Stomach (tissue), 8 donors: ENCODE measurements at regions not wholly inside any gene's neighbourhood (a gene's known extent, or its start where the extent isn't known, plus 50 kb on each side); places are given as distances from the start of the nearest gene placed in this dataset.

Experiments used
- DNase-seq, 2 donors: peaks; one replicate each; pipeline versions ENCODE4 v3.0.0 to v3.0.0-alpha.2; 2013 to 2019
- H3K27ac ChIP-seq, 5 donors: fragments of 200-600 bp in 4 of 5; sonication (generic) in 4 of 5; one replicate each; pipeline ENCODE4 v1.5.1; 2013 to 2019; ENCODE audit warnings: mild to moderate bottlenecking in 1 of 5, moderate library complexity in 1 of 5
- H3K27me3 ChIP-seq, 3 donors: fragments of 200-600 bp; sonication (generic); one replicate each; pipeline ENCODE4 v1.5.1; 2017 to 2019; ENCODE audit warnings: mixed run types in 1 of 3
- H3K36me3 ChIP-seq, 4 donors: fragments of 200-600 bp; sonication (generic); 1 replicate in 3 of 4; 2 replicates in 1 of 4; pipeline ENCODE4 v1.5.1; 2016 to 2019
- H3K4me1 ChIP-seq, 4 donors: fragments of 200-600 bp; sonication (generic); one replicate each; pipeline ENCODE4 v1.5.1; 2016 to 2019
- H3K4me3 ChIP-seq, 4 donors: fragments of 200-600 bp; sonication (generic) in 3 of 4; one replicate each; pipeline ENCODE4 v1.5.1; 2016 to 2019; ENCODE audit warnings: mild to moderate bottlenecking in 1 of 4
- H3K9me3 ChIP-seq, 4 donors: fragments of 200-600 bp; sonication (generic); one replicate each; pipeline ENCODE4 v1.5.1; 2016 to 2019
- EP300 ChIP-seq: sonication (generic); formaldehyde crosslinking; IDR thresholded peaks from one replicate; pipeline ENCODE4 v1.6.1; 2017; ENCODE audit warnings: antibody characterized with exemption
- POLR2A ChIP-seq, 4 donors: fragments of 450-650 bp; IDR thresholded peaks; one replicate each; pipeline ENCODE4 v1.6.1; 2016; ENCODE audit warnings: antibody characterized with exemption in 4 of 4, control low read depth in 2 of 4, mild to moderate bottlenecking in 1 of 4, moderate library complexity in 1 of 4
- POLR2AphosphoS5 ChIP-seq, 3 donors: sonication (generic); formaldehyde crosslinking; IDR thresholded peaks; one replicate each; pipeline ENCODE4 v1.6.1; 2016; ENCODE audit warnings: antibody characterized with exemption in 3 of 3
- WGBS, 5 donors: extraction: QIAGEN DNeasy Blood & Tissue Kit in 3 of 5; methylation state at CpG; one replicate each; pipeline versions ENCODE4 v1.1.5 to v1.1.7; 2013 to 2018; 5-methylcytosine and 5-hydroxymethylcytosine counted together
- intact Hi-C: fragments of 100-400 bp; cut with DNase I; formaldehyde crosslinking; loops from one replicate; pipeline ENCODE4 v1.15.1; 2023; ENCODE audit warnings: low total_unique reads
- TF ChIP-seq, protein P1 (sequence below), 7 experiments: fragments of 450-650 bp in 4 of 7; fragments of 200-600 bp in 3 of 7; sonication (generic) in 3 of 7; IDR thresholded peaks; one replicate each; pipeline ENCODE4 v1.5.1; 2016 to 2019; ENCODE audit warnings: antibody characterized with exemption in 7 of 7, control low read depth in 2 of 7, mild to moderate bottlenecking in 1 of 7
- donor health status: healthy with polysubstance abuse.
- donor health status: Bipolar disorder and iron deficiency.
- donor health status: healthy.

DNA sequence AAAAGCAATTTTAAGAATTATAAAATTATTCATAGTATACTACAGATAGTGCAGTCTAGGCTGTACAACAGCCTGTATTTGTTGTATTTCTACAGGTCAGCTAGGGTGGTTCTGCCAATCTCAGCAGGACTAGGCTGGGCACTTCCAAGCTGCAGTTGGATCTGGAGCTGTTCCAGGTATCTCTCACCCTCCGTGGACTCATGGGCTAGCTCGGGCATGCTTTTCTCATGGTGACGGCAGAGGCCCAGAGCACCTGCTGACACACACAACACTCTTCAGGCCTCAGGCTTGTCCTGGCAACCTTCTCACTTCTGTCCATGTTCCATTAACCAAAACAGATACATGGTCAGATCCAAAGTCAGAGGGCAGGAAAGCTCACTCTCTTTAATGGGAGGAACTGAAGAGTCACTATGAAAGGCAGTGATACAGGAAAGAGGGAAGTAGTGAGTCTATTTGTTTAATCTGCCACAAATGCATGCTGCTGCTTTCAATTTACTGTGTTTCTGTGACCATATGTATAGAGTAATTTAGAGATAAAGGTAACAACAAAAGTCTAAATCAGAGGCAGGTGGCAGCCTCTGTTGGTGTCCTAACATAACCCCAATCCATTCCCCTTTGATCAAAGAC is 462.4 kb upstream of the ACVR2A start:
- intact Hi-C loops: no loop called here
- no peak overlapping the region for H3K27ac ChIP-seq
- peak in 1 of 2 donors; percentile 23 for DNase-seq
- H3K4me3 ChIP-seq: no peak overlapping the region
- no peaks in the 10 kb centered on the region for H3K36me3 ChIP-seq
- TF ChIP-seq POLR2A (IDR thresholded peaks at IDR 0.05) (no peak), EP300 (no peak), POLR2AphosphoS5 (IDR thresholded peaks at IDR 0.05) (no peak)
- TF ChIP-seq, protein P1, sequence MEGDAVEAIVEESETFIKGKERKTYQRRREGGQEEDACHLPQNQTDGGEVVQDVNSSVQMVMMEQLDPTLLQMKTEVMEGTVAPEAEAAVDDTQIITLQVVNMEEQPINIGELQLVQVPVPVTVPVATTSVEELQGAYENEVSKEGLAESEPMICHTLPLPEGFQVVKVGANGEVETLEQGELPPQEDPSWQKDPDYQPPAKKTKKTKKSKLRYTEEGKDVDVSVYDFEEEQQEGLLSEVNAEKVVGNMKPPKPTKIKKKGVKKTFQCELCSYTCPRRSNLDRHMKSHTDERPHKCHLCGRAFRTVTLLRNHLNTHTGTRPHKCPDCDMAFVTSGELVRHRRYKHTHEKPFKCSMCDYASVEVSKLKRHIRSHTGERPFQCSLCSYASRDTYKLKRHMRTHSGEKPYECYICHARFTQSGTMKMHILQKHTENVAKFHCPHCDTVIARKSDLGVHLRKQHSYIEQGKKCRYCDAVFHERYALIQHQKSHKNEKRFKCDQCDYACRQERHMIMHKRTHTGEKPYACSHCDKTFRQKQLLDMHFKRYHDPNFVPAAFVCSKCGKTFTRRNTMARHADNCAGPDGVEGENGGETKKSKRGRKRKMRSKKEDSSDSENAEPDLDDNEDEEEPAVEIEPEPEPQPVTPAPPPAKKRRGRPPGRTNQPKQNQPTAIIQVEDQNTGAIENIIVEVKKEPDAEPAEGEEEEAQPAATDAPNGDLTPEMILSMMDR (IDR thresholded peaks at IDR 0.05): no peak
- no peaks in the 10 kb centered on the region for H3K9me3 ChIP-seq
- WGBS, 5 donors: 41 to 60% (median 49%) methylated on average over 3 of the region's 3 CpGs
- H3K27me3 ChIP-seq: no peaks in the 10 kb centered on the region
- no peaks in the 10 kb centered on the region for H3K4me1 ChIP-seq

DNA sequence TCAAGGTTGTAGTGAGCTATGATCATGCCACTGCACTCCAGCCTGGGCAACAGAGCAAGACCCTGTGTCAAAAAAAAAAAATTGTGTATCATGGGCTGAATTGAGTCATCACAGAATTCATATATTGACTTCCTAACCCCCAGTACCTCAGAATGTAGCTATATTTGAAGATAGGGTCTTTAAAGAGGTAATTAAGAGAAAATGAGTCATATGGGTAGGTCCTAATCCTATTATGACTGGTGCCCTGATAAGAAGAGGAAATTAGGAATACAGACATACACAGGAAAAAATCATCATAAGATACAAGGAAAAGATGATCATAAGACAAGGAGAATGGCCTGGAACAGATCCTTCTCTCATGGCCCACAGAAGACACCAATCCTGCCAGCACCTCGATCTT is 466.4 kb upstream of the ACVR2A start:
- WGBS, 5 donors: 81 to 92% (median 88%) methylated on average over 1 of the region's 1 CpG
- intact Hi-C loops: no loop called here

DNA sequence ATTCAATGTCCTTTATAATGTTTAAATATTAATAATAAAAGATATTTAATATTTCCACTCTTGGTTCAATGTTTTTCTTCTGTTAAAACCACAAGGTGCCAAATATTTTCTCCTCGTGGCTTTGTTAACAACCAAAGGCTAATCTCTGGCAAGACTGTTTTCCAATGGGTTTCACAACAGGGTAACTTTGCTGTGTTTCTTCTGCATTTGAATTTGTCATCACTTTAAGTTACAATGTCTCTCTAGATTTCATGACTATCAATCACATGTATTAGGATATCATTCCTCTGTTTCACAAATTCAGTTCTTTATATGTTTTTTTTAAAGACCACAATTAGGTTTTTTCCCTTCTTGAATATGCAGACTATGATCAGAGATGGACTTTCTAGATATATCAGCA is 469.8 kb upstream of the ACVR2A start:
- no peak for TF ChIP-seq POLR2A (IDR thresholded peaks at IDR 0.05)
- TF ChIP-seq EP300: no peak
- DNase-seq: no peak
- Histone ChIP-seq H3K4me1 (peaks cover 0 to 13% (median 2%) of the 10 kb centered on the region in 4 donors), H3K27ac (no peak overlapping the region), H3K4me3 (no peak overlapping the region), H3K36me3 (no peaks in the 10 kb centered on the region), H3K27me3 (no peaks in the 10 kb centered on the region), H3K9me3 (no peaks in the 10 kb centered on the region)
- intact Hi-C loops: no loop called here
- 21 to 56% (median 23%) methylated on average over 1 of the region's 1 CpG for WGBS, 5 donors

More for the DNA sequence above, 466.4 kb upstream of the ACVR2A start:
- DNase-seq: no peak
- Histone ChIP-seq H3K4me1 (peaks cover 0 to 12% (median 2%) of the 10 kb centered on the region in 4 donors), H3K27me3 (no peaks in the 10 kb centered on the region), H3K36me3 (no peaks in the 10 kb centered on the region), H3K4me3 (no peak overlapping the region), H3K9me3 (no peaks in the 10 kb centered on the region), H3K27ac (no peak overlapping the region)
- TF ChIP-seq POLR2A (IDR thresholded peaks at IDR 0.05): no peak
- TF ChIP-seq POLR2AphosphoS5 (IDR thresholded peaks at IDR 0.05): no peak
- TF ChIP-seq, protein P1 (IDR thresholded peaks at IDR 0.05): no peak
- no peak for TF ChIP-seq EP300

DNA sequence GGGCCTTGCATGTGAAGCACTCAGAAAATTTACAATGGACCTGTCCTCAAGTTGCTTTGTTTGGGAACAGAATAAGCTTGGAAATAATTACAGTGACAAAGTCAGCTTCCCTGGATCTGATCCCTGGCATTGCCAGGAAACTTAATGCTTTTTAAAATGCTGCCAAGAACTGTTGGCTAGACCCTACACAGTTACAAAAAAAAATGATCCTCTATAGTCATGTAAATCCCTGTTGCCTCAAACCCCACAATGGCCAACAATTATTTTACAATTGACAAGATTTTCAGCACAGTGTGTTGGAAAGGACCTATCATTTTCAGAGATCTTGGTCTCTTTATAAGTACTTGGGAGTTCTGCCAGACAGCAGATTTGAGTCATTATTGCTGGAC is 470.4 kb upstream of the ACVR2A start:
- Histone ChIP-seq H3K9me3 (no peaks in the 10 kb centered on the region), H3K4me3 (no peak overlapping the region), H3K36me3 (no peaks in the 10 kb centered on the region), H3K27me3 (no peaks in the 10 kb centered on the region), H3K4me1 (peaks cover 0 to 13% (median 2%) of the 10 kb centered on the region in 4 donors), H3K27ac (no peak overlapping the region)
- intact Hi-C loops: no loop called here
- TF ChIP-seq, protein P1 (IDR thresholded peaks at IDR 0.05): no peak
- TF ChIP-seq EP300 (no peak), POLR2AphosphoS5 (IDR thresholded peaks at IDR 0.05) (no peak), POLR2A (IDR thresholded peaks at IDR 0.05) (no peak)
- DNase-seq: peak in 1 of 2 donors; percentile 25

DNA sequence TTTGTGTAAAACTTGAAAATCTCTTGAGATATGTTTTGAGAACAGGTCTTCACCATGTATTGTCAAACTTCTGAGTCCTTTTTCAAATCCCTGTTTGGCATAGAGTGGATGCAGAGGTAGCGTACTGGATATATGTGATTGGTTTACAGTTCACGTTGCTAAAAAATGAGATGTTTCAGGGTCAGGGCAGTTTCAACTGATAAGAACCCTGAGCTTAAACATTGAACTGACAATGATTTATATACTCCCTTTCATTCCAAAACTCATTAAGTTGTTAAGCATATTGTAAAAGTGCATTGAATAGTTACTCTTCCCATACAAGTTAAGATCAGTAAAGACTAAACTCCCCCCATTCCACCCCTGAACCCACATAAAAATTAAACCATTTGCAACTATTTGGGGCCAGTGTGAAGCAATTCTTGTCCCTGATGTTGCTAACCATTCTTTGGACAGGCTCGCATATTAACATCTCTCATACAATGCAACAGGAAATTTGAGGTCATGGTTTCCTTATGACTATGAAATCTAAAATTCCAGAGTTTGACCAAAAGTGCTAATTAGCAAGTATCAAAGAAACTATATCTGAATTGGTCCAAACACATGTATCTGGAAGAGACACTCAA is 470.9 kb upstream of the ACVR2A start:
- no peak for DNase-seq
- peaks cover 0 to 13% (median 2%) of the 10 kb centered on the region in 4 donors for H3K4me1 ChIP-seq
- H3K4me3 ChIP-seq: no peak overlapping the region
- no peaks in the 10 kb centered on the region for H3K9me3 ChIP-seq
- H3K36me3 ChIP-seq: no peaks in the 10 kb centered on the region
- H3K27me3 ChIP-seq: no peaks in the 10 kb centered on the region
- no peak for TF ChIP-seq POLR2AphosphoS5 (IDR thresholded peaks at IDR 0.05)
- no peak for TF ChIP-seq EP300
- TF ChIP-seq POLR2A (IDR thresholded peaks at IDR 0.05): no peak
- TF ChIP-seq, protein P1 (IDR thresholded peaks at IDR 0.05): no peak
- WGBS, 5 donors: 64 to 78% (median 70%) methylated on average over 3 of the region's 3 CpGs
- H3K27ac ChIP-seq: no peak overlapping the region
- intact Hi-C loops: no loop called here
